ENCODE measurements at regions not wholly inside any gene's neighbourhood (a gene's known extent, or its start where the extent isn't known, plus 50 kb on each side); places are given as distances from the start of the nearest gene placed in this dataset.
"Not testable (repeated sequence)": the region's sequence is repeated elsewhere in the genome, so short reads cannot be mapped to it uniquely, and the experiment has no call there.

- intact Hi-C loops (cut with DNase I; ENCODE audit: low total_unique reads), result no loop called here
- no peak overlapping the region for H3K4me3 ChIP-seq (ENCODE audit: low read depth, poor library complexity, severe bottlenecking)
- 54 to 61% methylated on average over 4 of the region's 4 CpGs for WGBS, 2 donors
- peak in 1 of 2 donors; percentile 15 for DNase-seq (ENCODE audit: low spot score in 2 of 2)
- TF ChIP-seq POLR2A (IDR thresholded peaks at IDR 0.05) (no peak), CTCF (IDR thresholded peaks at IDR 0.05) (no peak)
These were observed 1102.4 kb downstream of the SORCS3 start for GRCh38 chr10:105743343-105744056.

GRCh38 chr10:105742923-105743322 is 1101.8 kb downstream of the SORCS3 start:
- intact Hi-C loops (cut with DNase I; ENCODE audit: low total_unique reads), result no loop called here
- TF ChIP-seq POLR2A (IDR thresholded peaks at IDR 0.05) (no peak), CTCF (IDR thresholded peaks at IDR 0.05) (no peak)
- no peak overlapping the region for H3K4me3 ChIP-seq (ENCODE audit: low read depth, poor library complexity, severe bottlenecking)
- WGBS, 2 donors, result 62 to 68% methylated on average over 1 of the region's 1 CpG
- no peak for DNase-seq (ENCODE audit: low spot score in 2 of 2)

GRCh38 chr10:105742184-105742583 is 1101.1 kb downstream of the SORCS3 start:
- TF ChIP-seq POLR2A (IDR thresholded peaks at IDR 0.05), result no peak
- no peak for DNase-seq (ENCODE audit: low spot score in 2 of 2)
- intact Hi-C loops (cut with DNase I; ENCODE audit: low total_unique reads), result no loop called here
- no peak overlapping the region for H3K4me3 ChIP-seq (ENCODE audit: low read depth, poor library complexity, severe bottlenecking)
- 23 to 39% methylated on average over 1 of the region's 1 CpG for WGBS, 2 donors

DNA sequence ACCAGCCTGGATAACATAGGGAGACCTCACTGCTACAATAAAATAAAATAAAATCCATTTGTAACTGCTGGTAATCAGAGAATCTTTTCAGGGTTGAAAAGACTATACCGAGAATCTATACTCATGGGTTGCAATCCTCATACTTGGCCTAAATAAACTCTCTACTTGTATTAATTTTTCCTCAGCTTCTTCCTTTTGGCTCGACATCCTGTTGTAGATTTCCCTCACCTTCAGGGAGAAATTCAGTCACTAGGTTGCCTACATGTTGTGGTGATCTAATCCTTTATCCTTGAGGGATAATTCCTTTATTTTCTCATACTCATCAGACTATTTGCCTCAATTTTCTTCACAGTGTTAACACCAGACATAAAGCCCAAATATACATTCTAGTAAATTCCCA is 1093.4 kb downstream of the SORCS3 start:
- H3K4me3 ChIP-seq (ENCODE audit: low read depth, poor library complexity, severe bottlenecking), result no peak overlapping the region
- intact Hi-C loops (cut with DNase I; ENCODE audit: low total_unique reads), result no loop called here
- TF ChIP-seq POLR2A (IDR thresholded peaks at IDR 0.05) (no peak), CTCF (IDR thresholded peaks at IDR 0.05) (no peak)
- WGBS, 2 donors, result 62 to 66% methylated on average over 2 of the region's 2 CpGs
- DNase-seq (ENCODE audit: low spot score in 2 of 2), result no peak

DNA sequence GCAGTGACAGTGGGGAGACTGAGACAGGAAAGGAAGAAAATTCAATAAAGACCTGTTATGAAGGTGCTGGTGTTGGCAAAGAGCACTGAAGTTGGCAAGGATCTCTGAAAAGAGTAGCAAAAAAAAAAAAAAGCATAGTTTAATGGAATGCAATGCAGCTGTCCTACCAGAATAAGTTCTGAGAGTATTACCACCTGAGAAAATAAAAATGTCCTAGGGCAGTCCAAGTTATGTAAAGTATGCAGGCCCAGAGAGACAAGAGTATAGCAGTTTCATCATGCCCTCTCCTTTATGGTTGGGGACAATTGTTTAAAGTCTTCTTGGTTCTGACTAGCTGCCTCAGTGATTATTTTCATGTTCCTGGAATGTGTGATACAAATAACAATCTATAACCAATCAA is 1092.8 kb downstream of the SORCS3 start:
- no peak overlapping the region for H3K4me3 ChIP-seq (ENCODE audit: low read depth, poor library complexity, severe bottlenecking)
- TF ChIP-seq POLR2A (IDR thresholded peaks at IDR 0.05), result no peak
- TF ChIP-seq CTCF (IDR thresholded peaks at IDR 0.05), result no peak
- DNase-seq (ENCODE audit: low spot score in 2 of 2), result no peak
- intact Hi-C loops (cut with DNase I; ENCODE audit: low total_unique reads), result no loop called here

- no peak overlapping the region for H3K4me3 ChIP-seq (ENCODE audit: low read depth, poor library complexity, severe bottlenecking)
- DNase-seq (ENCODE audit: low spot score in 2 of 2), result no peak
- intact Hi-C loops (cut with DNase I; ENCODE audit: low total_unique reads), result no loop called here
- 57 to 63% methylated on average over 1 of the region's 1 CpG for WGBS, 2 donors
- TF ChIP-seq CTCF (IDR thresholded peaks at IDR 0.05), result no peak
- no peak for TF ChIP-seq POLR2A (IDR thresholded peaks at IDR 0.05)
These were observed 1088.3 kb downstream of the SORCS3 start for GRCh38 chr10:105729428-105729827.

GRCh38 chr10:105727586-105727985 is 1086.5 kb downstream of the SORCS3 start:
- H3K4me3 ChIP-seq (ENCODE audit: low read depth, poor library complexity, severe bottlenecking); DNase-seq (ENCODE audit: low spot score in 2 of 2); intact Hi-C loops (cut with DNase I; ENCODE audit: low total_unique reads): not testable (repeated sequence)
- WGBS, 2 donors, result 48 to 58% methylated on average over 2 of the region's 2 CpGs

Data from lower leg skin (tissue), 4 donors.